OCI-LY1 (cell line): ENCODE measurements at regions not wholly inside any gene's neighbourhood (a gene's known extent, or its start where the extent isn't known, plus 50 kb on each side); places are given as distances from the start of the nearest gene placed in this dataset.

ENCODE experiments used
- H2AFZ ChIP-seq: fragments of 200-600 bp; sonication (generic), shearing (Covaris generic); 2 replicates; pipeline ENCODE4 v1.6.0; 2014; ENCODE audit warnings: antibody characterized with exemption, mild to moderate bottlenecking, low read length
- H3F3A ChIP-seq: fragments of 200-600 bp; sonication (generic), shearing (Covaris generic); 2 replicates; pipeline ENCODE4 v1.6.0; 2014; ENCODE audit warnings: mild to moderate bottlenecking, antibody characterized with exemption, low read length, moderate library complexity; ENCODE audit not compliant: insufficient read depth
- H3K27ac ChIP-seq: fragments of 200-600 bp; sonication (generic); 2 replicates; pipeline ENCODE4 v1.5.1; 2014; ENCODE audit warnings: low read length, mixed run types, mild to moderate bottlenecking, low read depth; ENCODE audit not compliant: poor library complexity, severe bottlenecking
- H3K27me3 ChIP-seq: fragments of 200-600 bp; sonication (generic); 2 replicates; pipeline ENCODE4 v1.6.0; 2014; ENCODE audit warnings: antibody characterized with exemption, mild to moderate bottlenecking, low read length, moderate library complexity; ENCODE audit not compliant: insufficient read depth
- H3K36me3 ChIP-seq: fragments of 200-600 bp; sonication (generic); 2 replicates; pipeline ENCODE4 v1.6.1; 2014; ENCODE audit warnings: mild to moderate bottlenecking, antibody characterized with exemption, low read length, moderate library complexity, mixed read lengths; ENCODE audit not compliant: insufficient read depth
- H3K4me1 ChIP-seq: fragments of 200-600 bp; sonication (generic); 2 replicates; pipeline ENCODE4 v1.5.1; 2014; ENCODE audit warnings: mild to moderate bottlenecking, low read length, moderate library complexity; ENCODE audit not compliant: insufficient read depth, severe bottlenecking
- H3K4me2 ChIP-seq: fragments of 200-600 bp; sonication (generic), shearing (Covaris generic); 2 replicates; pipeline ENCODE4 v1.6.1; 2014; ENCODE audit warnings: low read length
- H3K4me3 ChIP-seq: fragments of 200-600 bp; sonication (generic); 2 replicates; pipeline ENCODE4 v1.5.1; 2014; ENCODE audit warnings: low read length, low read depth, mild to moderate bottlenecking, mixed read lengths; ENCODE audit not compliant: poor library complexity, severe bottlenecking
- H3K79me2 ChIP-seq: fragments of 200-600 bp; shearing (Covaris generic); 2 replicates; pipeline ENCODE4 v1.6.1; 2016; ENCODE audit warnings: mixed run types, low read length, mixed read lengths; ENCODE audit not compliant: insufficient read depth
- H3K9ac ChIP-seq: fragments of 200-600 bp; sonication (generic), shearing (Covaris generic); 2 replicates; pipeline ENCODE4 v1.6.1; 2014; ENCODE audit warnings: mild to moderate bottlenecking, low read length, mixed read lengths
- H3K9me2 ChIP-seq: fragments of 200-600 bp; sonication (generic), shearing (Covaris generic); 2 replicates; pipeline ENCODE4 v1.6.1; 2014; ENCODE audit warnings: low read depth, mild to moderate bottlenecking, low read length, mixed read lengths
- H3K9me3 ChIP-seq: fragments of 200-600 bp; shearing (Covaris generic); 2 replicates; pipeline ENCODE4 v1.6.1; 2014; ENCODE audit warnings: low read length, mixed read lengths
- H4K20me1 ChIP-seq: fragments of 200-600 bp; sonication (generic), shearing (Covaris generic); 2 replicates; pipeline ENCODE4 v1.6.0; 2016; ENCODE audit warnings: mild to moderate bottlenecking, low read length; ENCODE audit not compliant: insufficient read depth
- EZH2 ChIP-seq: fragments of 200-600 bp; sonication (generic), shearing (Covaris generic); IDR thresholded peaks from 2 replicates; pipeline ENCODE4 v1.8.0; 2017; ENCODE audit warnings: borderline replicate concordance, mixed run types, mild to moderate bottlenecking, antibody characterized with exemption, low read length, moderate library complexity, mixed read lengths
- TF ChIP-seq, protein P1 (sequence below): fragments of 200-600 bp; sonication (generic), shearing (Covaris generic); IDR thresholded peaks from 2 replicates; pipeline ENCODE4 v1.5.1; 2017; ENCODE audit warnings: mild to moderate bottlenecking, antibody characterized with exemption, low read length, moderate library complexity, mixed read lengths

GRCh38 chr2:36235426-36235825 lies 120.2 kb upstream of the CRIM1 start:
- Histone ChIP-seq H3K9me3 (no peaks in the 10 kb centered on the region), H4K20me1 (no peaks in the 10 kb centered on the region), H3F3A (no peaks in the 10 kb centered on the region), H3K4me1 (no peaks in the 10 kb centered on the region), H3K27me3 (no peaks in the 10 kb centered on the region), H3K9me2 (no peaks in the 10 kb centered on the region), H3K79me2 (no peaks in the 10 kb centered on the region), H2AFZ (no peak overlapping the region), H3K27ac (no peak overlapping the region), H3K4me3 (no peak overlapping the region), H3K4me2 (no peak overlapping the region), H3K9ac (no peak overlapping the region), H3K36me3 (no peaks in the 10 kb centered on the region)
- TF ChIP-seq, protein P1, sequence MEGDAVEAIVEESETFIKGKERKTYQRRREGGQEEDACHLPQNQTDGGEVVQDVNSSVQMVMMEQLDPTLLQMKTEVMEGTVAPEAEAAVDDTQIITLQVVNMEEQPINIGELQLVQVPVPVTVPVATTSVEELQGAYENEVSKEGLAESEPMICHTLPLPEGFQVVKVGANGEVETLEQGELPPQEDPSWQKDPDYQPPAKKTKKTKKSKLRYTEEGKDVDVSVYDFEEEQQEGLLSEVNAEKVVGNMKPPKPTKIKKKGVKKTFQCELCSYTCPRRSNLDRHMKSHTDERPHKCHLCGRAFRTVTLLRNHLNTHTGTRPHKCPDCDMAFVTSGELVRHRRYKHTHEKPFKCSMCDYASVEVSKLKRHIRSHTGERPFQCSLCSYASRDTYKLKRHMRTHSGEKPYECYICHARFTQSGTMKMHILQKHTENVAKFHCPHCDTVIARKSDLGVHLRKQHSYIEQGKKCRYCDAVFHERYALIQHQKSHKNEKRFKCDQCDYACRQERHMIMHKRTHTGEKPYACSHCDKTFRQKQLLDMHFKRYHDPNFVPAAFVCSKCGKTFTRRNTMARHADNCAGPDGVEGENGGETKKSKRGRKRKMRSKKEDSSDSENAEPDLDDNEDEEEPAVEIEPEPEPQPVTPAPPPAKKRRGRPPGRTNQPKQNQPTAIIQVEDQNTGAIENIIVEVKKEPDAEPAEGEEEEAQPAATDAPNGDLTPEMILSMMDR, result no peak
- TF ChIP-seq EZH2, result no peak

DNA sequence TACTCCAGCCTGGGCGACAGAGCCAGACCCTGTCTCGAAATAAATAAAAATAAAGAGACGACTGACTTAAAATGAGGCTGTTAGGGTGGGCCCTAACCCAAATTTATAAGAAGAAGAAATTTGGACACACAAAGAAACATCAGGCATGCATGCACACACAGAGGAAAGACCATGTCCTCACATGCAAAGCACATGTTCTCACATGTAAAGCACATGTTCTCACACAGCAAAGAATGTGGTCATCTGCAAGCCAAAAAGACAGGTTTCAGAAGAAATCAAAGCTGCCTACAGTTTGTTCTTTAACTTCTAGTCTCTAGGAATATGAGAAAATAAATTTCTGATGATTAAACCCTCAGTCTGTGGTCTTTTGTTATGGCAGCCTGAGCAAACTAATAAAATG lies 132.3 kb upstream of the CRIM1 start:
- no peaks in the 10 kb centered on the region for H3K36me3 ChIP-seq
- H3K9me2 ChIP-seq, result no peaks in the 10 kb centered on the region
- H3K4me2 ChIP-seq, result no peak overlapping the region
- no peak overlapping the region for H3K4me3 ChIP-seq
- no peaks in the 10 kb centered on the region for H3K79me2 ChIP-seq
- no peak overlapping the region for H3K9ac ChIP-seq
- no peaks in the 10 kb centered on the region for H4K20me1 ChIP-seq
- H2AFZ ChIP-seq, result no peak overlapping the region
- TF ChIP-seq, protein P1, result no peak
- no peak for TF ChIP-seq EZH2
- H3K4me1 ChIP-seq, result no peaks in the 10 kb centered on the region
- no peaks in the 10 kb centered on the region for H3K27me3 ChIP-seq
- no peaks in the 10 kb centered on the region for H3K9me3 ChIP-seq
- H3K27ac ChIP-seq, result no peak overlapping the region
- H3F3A ChIP-seq, result no peaks in the 10 kb centered on the region

DNA sequence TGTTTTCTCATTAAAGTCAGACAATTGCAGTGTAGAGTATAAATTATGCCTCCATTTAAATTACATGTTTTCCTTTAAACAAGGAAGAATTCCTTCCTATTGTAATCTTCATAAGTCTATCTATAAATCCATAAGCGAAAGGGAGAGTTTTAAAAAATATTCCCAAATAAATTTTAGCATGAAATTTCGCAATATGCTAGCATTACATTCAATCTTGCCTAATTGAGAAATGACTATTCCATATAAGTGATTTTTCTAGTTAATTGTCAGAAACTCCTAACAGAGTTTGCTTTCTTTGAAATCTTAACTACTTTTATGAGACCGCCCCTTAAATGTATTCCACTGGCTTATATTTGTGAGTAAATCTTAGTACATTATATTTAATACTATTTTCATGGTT lies 133.1 kb upstream of the CRIM1 start:
- H3K27ac ChIP-seq, result no peak overlapping the region
- no peaks in the 10 kb centered on the region for H3K36me3 ChIP-seq
- H3K4me2 ChIP-seq, result no peak overlapping the region
- no peaks in the 10 kb centered on the region for H3K9me3 ChIP-seq
- H3K27me3 ChIP-seq, result no peaks in the 10 kb centered on the region
- no peaks in the 10 kb centered on the region for H3K9me2 ChIP-seq
- no peak for TF ChIP-seq EZH2
- TF ChIP-seq, protein P1, result no peak
- H3K4me1 ChIP-seq, result no peaks in the 10 kb centered on the region
- no peak overlapping the region for H2AFZ ChIP-seq
- no peak overlapping the region for H3K9ac ChIP-seq
- no peak overlapping the region for H3K4me3 ChIP-seq
- no peaks in the 10 kb centered on the region for H3K79me2 ChIP-seq
- H4K20me1 ChIP-seq, result no peaks in the 10 kb centered on the region
- H3F3A ChIP-seq, result no peaks in the 10 kb centered on the region
